ENCODE measurements at regions not wholly inside any gene's neighbourhood (a gene's known extent, or its start where the extent isn't known, plus 50 kb on each side); places are given as distances from the start of the nearest gene placed in this dataset.
"Not testable (repeated sequence)": the region's sequence is repeated elsewhere in the genome, so short reads cannot be mapped to it uniquely, and the experiment has no call there.

DNA sequence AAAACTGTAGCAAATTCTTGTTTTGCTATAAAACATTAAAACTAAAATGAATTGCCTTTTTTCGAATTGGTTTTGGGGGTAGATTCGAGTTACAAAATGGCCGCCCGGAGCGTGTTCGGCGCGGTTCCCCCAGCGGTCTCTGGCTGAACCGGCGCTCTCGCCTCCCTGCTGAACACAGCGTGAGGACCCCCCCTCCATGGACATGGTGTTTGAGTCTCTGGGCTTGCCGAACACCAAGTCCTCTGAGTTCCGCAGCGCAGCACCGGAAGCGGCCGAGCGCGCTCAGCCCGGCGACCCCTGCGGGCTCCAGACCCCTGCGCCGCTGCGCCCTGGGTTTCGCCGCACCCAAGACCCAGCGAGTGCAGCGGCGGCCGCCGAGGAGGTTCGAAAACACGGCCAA lies 139.6 kb upstream of the CARMIL1 start:
- H3K27me3 ChIP-seq (ENCODE audit: control insufficient read depth in 4 of 4, insufficient read depth in 4 of 4, low read length in 3 of 4) = not testable (repeated sequence)
- 75% methylated on average over 36 of the region's 36 CpGs for WGBS

DNA sequence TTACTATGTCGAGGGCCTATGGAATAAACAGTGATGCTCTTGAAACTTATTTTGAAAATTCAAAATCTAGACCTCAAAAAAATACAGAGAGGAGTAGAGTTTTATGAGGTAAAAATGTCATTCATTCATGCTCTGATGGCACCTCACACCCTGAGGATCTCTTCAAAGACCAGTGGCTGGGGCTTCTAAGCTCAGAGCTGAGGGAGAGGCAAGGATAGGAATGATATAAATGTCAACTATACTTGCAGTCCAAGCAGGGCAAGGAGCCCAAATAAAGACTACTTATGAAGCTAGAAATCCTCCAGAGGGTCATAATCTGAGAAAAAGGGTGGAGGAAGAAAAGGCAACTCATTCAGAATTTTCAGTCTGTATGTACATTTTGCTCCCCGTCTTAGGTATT lies 136.7 kb upstream of the CARMIL1 start:
- DNase-seq (ENCODE audit: low spot score) = no peak
- Histone ChIP-seq H3K9me3 (ENCODE audit: control insufficient read depth in 4 of 4, low read length in 3 of 4) (no peaks in the 10 kb centered on the region), H3K4me1 (ENCODE audit: control insufficient read depth in 4 of 4, insufficient read depth in 4 of 4, low read length in 3 of 4) (peaks cover 1 to 9% (median 6%) of the 10 kb centered on the region in 4 donors), H3K9ac (ENCODE audit: low read depth in 1 of 2, low read length in 2 of 2) (no peak overlapping the region), H3K36me3 (ENCODE audit: control insufficient read depth in 4 of 4, insufficient read depth in 3 of 4, low read depth in 1 of 4, low read length in 3 of 4) (no peaks in the 10 kb centered on the region), H3K27me3 (ENCODE audit: control insufficient read depth in 4 of 4, insufficient read depth in 4 of 4, low read length in 3 of 4) (no peaks in the 10 kb centered on the region), H3K27ac (ENCODE audit: low read depth in 1 of 2, low read length in 2 of 2) (no peak overlapping the region), H3K4me3 (ENCODE audit: low read depth in 1 of 3, low read length in 3 of 3) (no peak overlapping the region)
- TF ChIP-seq SP1 (IDR thresholded peaks at IDR 0.05) (no peak), YY1 (IDR thresholded peaks at IDR 0.05) (no peak), GABPA (IDR thresholded peaks at IDR 0.05 in 1 of 2, conservative IDR thresholded peaks at IDR 0.05 in 1 of 2) (no peak), NR2F2 (IDR thresholded peaks at IDR 0.05) (no peak), RXRA (IDR thresholded peaks at IDR 0.05) (no peak), EGR1 (IDR thresholded peaks at IDR 0.05; ENCODE audit: low read depth in 2 of 2) (no peak), JUND (IDR thresholded peaks at IDR 0.05) (no peak), HNF4G (IDR thresholded peaks at IDR 0.05) (no peak), FOXA2 (IDR thresholded peaks at IDR 0.05) (no peak), HNF4A (conservative IDR thresholded peaks at IDR 0.05) (no peak), TAF1 (conservative IDR thresholded peaks at IDR 0.05) (no peak), RAD21 (IDR thresholded peaks at IDR 0.05) (no peak), FOXA1 (IDR thresholded peaks at IDR 0.05) (no peak)
- TF ChIP-seq, protein P1, sequence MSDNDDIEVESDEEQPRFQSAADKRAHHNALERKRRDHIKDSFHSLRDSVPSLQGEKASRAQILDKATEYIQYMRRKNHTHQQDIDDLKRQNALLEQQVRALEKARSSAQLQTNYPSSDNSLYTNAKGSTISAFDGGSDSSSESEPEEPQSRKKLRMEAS (IDR thresholded peaks at IDR 0.05) = no peak
- TF ChIP-seq, protein P2, sequence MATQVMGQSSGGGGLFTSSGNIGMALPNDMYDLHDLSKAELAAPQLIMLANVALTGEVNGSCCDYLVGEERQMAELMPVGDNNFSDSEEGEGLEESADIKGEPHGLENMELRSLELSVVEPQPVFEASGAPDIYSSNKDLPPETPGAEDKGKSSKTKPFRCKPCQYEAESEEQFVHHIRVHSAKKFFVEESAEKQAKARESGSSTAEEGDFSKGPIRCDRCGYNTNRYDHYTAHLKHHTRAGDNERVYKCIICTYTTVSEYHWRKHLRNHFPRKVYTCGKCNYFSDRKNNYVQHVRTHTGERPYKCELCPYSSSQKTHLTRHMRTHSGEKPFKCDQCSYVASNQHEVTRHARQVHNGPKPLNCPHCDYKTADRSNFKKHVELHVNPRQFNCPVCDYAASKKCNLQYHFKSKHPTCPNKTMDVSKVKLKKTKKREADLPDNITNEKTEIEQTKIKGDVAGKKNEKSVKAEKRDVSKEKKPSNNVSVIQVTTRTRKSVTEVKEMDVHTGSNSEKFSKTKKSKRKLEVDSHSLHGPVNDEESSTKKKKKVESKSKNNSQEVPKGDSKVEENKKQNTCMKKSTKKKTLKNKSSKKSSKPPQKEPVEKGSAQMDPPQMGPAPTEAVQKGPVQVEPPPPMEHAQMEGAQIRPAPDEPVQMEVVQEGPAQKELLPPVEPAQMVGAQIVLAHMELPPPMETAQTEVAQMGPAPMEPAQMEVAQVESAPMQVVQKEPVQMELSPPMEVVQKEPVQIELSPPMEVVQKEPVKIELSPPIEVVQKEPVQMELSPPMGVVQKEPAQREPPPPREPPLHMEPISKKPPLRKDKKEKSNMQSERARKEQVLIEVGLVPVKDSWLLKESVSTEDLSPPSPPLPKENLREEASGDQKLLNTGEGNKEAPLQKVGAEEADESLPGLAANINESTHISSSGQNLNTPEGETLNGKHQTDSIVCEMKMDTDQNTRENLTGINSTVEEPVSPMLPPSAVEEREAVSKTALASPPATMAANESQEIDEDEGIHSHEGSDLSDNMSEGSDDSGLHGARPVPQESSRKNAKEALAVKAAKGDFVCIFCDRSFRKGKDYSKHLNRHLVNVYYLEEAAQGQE (IDR thresholded peaks at IDR 0.05) = no peak
- TF ChIP-seq, protein P3, sequence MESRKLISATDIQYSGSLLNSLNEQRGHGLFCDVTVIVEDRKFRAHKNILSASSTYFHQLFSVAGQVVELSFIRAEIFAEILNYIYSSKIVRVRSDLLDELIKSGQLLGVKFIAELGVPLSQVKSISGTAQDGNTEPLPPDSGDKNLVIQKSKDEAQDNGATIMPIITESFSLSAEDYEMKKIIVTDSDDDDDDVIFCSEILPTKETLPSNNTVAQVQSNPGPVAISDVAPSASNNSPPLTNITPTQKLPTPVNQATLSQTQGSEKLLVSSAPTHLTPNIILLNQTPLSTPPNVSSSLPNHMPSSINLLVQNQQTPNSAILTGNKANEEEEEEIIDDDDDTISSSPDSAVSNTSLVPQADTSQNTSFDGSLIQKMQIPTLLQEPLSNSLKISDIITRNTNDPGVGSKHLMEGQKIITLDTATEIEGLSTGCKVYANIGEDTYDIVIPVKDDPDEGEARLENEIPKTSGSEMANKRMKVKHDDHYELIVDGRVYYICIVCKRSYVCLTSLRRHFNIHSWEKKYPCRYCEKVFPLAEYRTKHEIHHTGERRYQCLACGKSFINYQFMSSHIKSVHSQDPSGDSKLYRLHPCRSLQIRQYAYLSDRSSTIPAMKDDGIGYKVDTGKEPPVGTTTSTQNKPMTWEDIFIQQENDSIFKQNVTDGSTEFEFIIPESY (IDR thresholded peaks at IDR 0.05) = no peak
- TF ChIP-seq, protein P4, sequence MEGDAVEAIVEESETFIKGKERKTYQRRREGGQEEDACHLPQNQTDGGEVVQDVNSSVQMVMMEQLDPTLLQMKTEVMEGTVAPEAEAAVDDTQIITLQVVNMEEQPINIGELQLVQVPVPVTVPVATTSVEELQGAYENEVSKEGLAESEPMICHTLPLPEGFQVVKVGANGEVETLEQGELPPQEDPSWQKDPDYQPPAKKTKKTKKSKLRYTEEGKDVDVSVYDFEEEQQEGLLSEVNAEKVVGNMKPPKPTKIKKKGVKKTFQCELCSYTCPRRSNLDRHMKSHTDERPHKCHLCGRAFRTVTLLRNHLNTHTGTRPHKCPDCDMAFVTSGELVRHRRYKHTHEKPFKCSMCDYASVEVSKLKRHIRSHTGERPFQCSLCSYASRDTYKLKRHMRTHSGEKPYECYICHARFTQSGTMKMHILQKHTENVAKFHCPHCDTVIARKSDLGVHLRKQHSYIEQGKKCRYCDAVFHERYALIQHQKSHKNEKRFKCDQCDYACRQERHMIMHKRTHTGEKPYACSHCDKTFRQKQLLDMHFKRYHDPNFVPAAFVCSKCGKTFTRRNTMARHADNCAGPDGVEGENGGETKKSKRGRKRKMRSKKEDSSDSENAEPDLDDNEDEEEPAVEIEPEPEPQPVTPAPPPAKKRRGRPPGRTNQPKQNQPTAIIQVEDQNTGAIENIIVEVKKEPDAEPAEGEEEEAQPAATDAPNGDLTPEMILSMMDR (IDR thresholded peaks at IDR 0.05; ENCODE audit: low read depth, low read length, missing input control) = no peak
- 95% methylated on average over 2 of the region's 2 CpGs for WGBS

More for the DNA sequence above, 139.6 kb upstream of the CARMIL1 start:
- not testable (repeated sequence) for H3K4me3 ChIP-seq (ENCODE audit: low read depth in 1 of 3, low read length in 3 of 3); H3K36me3 ChIP-seq (ENCODE audit: control insufficient read depth in 4 of 4, insufficient read depth in 3 of 4, low read depth in 1 of 4, low read length in 3 of 4); DNase-seq (ENCODE audit: low spot score); H3K9ac ChIP-seq (ENCODE audit: low read depth in 1 of 2, low read length in 2 of 2); H3K9me3 ChIP-seq (ENCODE audit: control insufficient read depth in 4 of 4, low read length in 3 of 4)
- Histone ChIP-seq H3K4me1 (ENCODE audit: control insufficient read depth in 4 of 4, insufficient read depth in 4 of 4, low read length in 3 of 4) (peaks cover 1 to 19% (median 9%) of the 10 kb centered on the region in 4 donors), H3K27ac (ENCODE audit: low read depth in 1 of 2, low read length in 2 of 2) (peak overlapping the region in 1 of 2 donors; percentile 79)
- TF ChIP-seq YY1 (IDR thresholded peaks at IDR 0.05) = peak; percentile 66

Measured in liver (tissue), 8 donors.